CD14-positive monocyte (primary cell): ENCODE measurements at regions not wholly inside any gene's neighbourhood (a gene's known extent, or its start where the extent isn't known, plus 50 kb on each side); places are given as distances from the start of the nearest gene placed in this dataset.

ENCODE experiments used
- DNase-seq, 3 donors: peaks; one replicate each; pipeline ENCODE4 v3.0.0-alpha.2; 2011 to 2022
- H2AFZ ChIP-seq: 2 replicates; pipeline ENCODE4 v1.6.0; 2012; ENCODE audit warnings: mild to moderate bottlenecking, low read depth, low read length, inconsistent platforms; ENCODE audit not compliant: insufficient read depth, poor library complexity, severe bottlenecking
- H3K27ac ChIP-seq, 2 donors: 1 replicate in 1 of 2; 2 replicates in 1 of 2; pipeline ENCODE4 v1.5.1; 2012 to 2013; ENCODE audit warnings: low read length in 2 of 2, control low read depth in 1 of 2, inconsistent platforms in 1 of 2, low read depth in 1 of 2, mild to moderate bottlenecking in 1 of 2
- H3K27me3 ChIP-seq, 2 donors: one replicate each; pipeline versions ENCODE4 v1.6.0 to v1.6.1; 2011 to 2013; ENCODE audit warnings: low read length in 2 of 2; ENCODE audit not compliant: control insufficient read depth in 2 of 2, insufficient read depth in 2 of 2
- H3K36me3 ChIP-seq, 2 donors: replicated peaks in 1 of 2; 1 replicate in 1 of 2; 2 replicates in 1 of 2; pipeline versions ENCODE4 v1.5.1 to v1.6.1; 2012 to 2013; ENCODE audit warnings: low read length in 2 of 2, control low read depth in 1 of 2, inconsistent platforms in 1 of 2, mild to moderate bottlenecking in 1 of 2; ENCODE audit not compliant: insufficient read depth in 2 of 2, control insufficient read depth in 1 of 2
- H3K4me1 ChIP-seq, 2 donors: 1 replicate in 1 of 2; 2 replicates in 1 of 2; pipeline versions ENCODE4 v1.5.1 to v1.6.1; 2012 to 2013; ENCODE audit warnings: low read length in 2 of 2, control low read depth in 1 of 2, inconsistent platforms in 1 of 2, mild to moderate bottlenecking in 1 of 2, moderate library complexity in 1 of 2; ENCODE audit not compliant: insufficient read depth in 2 of 2, control insufficient read depth in 1 of 2
- H3K4me2 ChIP-seq: replicated peaks from 2 replicates; pipeline ENCODE3; 2012; ENCODE audit warnings: low read length, moderate library complexity, mild to moderate bottlenecking; ENCODE audit not compliant: poor library complexity, severe bottlenecking; ENCODE audit errors: extremely low read depth
- H3K4me3 ChIP-seq, 3 experiments: fragments of 200-600 bp in 1 of 3; sonication (generic) in 1 of 3; replicated peaks in 1 of 3; 1 replicate in 2 of 3; 2 replicates in 1 of 3; pipeline ENCODE4 v1.5.1; 2011 to 2013; ENCODE audit warnings: low read length in 3 of 3, mild to moderate bottlenecking in 3 of 3, control low read depth in 2 of 3, low read depth in 2 of 3, inconsistent platforms in 1 of 3, moderate library complexity in 1 of 3
- H3K79me2 ChIP-seq: 2 replicates; pipeline ENCODE4 v1.6.0; 2012; ENCODE audit warnings: mild to moderate bottlenecking, control low read depth, inconsistent platforms, low read length, moderate library complexity; ENCODE audit not compliant: insufficient read depth
- H3K9ac ChIP-seq: 2 replicates; pipeline ENCODE4 v1.6.0; 2017; ENCODE audit warnings: low read length, mild to moderate bottlenecking; ENCODE audit not compliant: insufficient read depth, poor library complexity, severe bottlenecking
- H3K9me3 ChIP-seq, 2 donors: replicated peaks in 1 of 2; 1 replicate in 1 of 2; 2 replicates in 1 of 2; pipeline versions ENCODE4 v1.5.1 to v1.6.1; 2012 to 2013; ENCODE audit warnings: low read length in 2 of 2, control low read depth in 1 of 2; ENCODE audit not compliant: control insufficient read depth in 1 of 2, insufficient read depth in 1 of 2
- H4K20me1 ChIP-seq: 2 replicates; pipeline ENCODE4 v1.6.0; 2012; ENCODE audit warnings: mild to moderate bottlenecking, low read length, control low read depth, moderate library complexity; ENCODE audit not compliant: insufficient read depth
- H3K27ac Mint-ChIP-seq, 7 donors: one replicate each; pipeline ENCODE4 v1.8.0; 2020; ENCODE audit warnings: mild to moderate bottlenecking in 7 of 7, mixed read lengths in 7 of 7, moderate library complexity in 6 of 7, inconsistent platforms in 2 of 7
- H3K27me3 Mint-ChIP-seq, 3 donors: one replicate each; pipeline ENCODE4 v1.8.0; 2021 to 2022; ENCODE audit warnings: low read depth in 3 of 3, mild to moderate bottlenecking in 3 of 3, mixed read lengths in 3 of 3, moderate library complexity in 3 of 3, inconsistent platforms in 1 of 3
- H3K36me3 Mint-ChIP-seq, 2 donors: one replicate each; pipeline ENCODE4 v1.8.0; 2020; ENCODE audit warnings: mixed read lengths in 2 of 2, inconsistent platforms in 1 of 2, mild to moderate bottlenecking in 1 of 2
- H3K4me1 Mint-ChIP-seq: one replicate; pipeline ENCODE4 v1.8.0; 2020; ENCODE audit warnings: mild to moderate bottlenecking, mixed read lengths
- H3K4me3 Mint-ChIP-seq, 2 donors: one replicate each; pipeline ENCODE4 v1.8.0; 2020; ENCODE audit warnings: mild to moderate bottlenecking in 2 of 2, mixed read lengths in 2 of 2, moderate library complexity in 1 of 2
- H3K9me3 Mint-ChIP-seq, 7 donors: one replicate each; pipeline ENCODE4 v1.8.0; 2020 to 2022; ENCODE audit warnings: mixed read lengths in 7 of 7, mild to moderate bottlenecking in 6 of 7, moderate library complexity in 6 of 7, inconsistent platforms in 2 of 7
- CTCF ChIP-seq: fragments of 200-600 bp; IDR thresholded peaks from one replicate; pipeline ENCODE4 v1.8.0; 2022; ENCODE audit warnings: antibody characterized with exemption, mild to moderate bottlenecking
- WGBS: methylation state at CpG from one replicate; pipeline ENCODE4 v1.1.5; 2013; ENCODE audit warnings: missing lambda C conversion rate; ENCODE audit not compliant: insufficient coverage; 5-methylcytosine and 5-hydroxymethylcytosine counted together
- intact Hi-C, 2 donors: fragments of 100-400 bp; cut with micrococcal nuclease; formaldehyde crosslinking; loops; one replicate each; pipeline versions ENCODE4 v1.15.0 to v1.15.1; 2023

- H3K4me3 Mint-ChIP-seq: no peak overlapping the region
- H3K27ac Mint-ChIP-seq: no peak overlapping the region
- no peaks in the 10 kb centered on the region for H3K36me3 Mint-ChIP-seq
- no peaks in the 10 kb centered on the region for H3K27me3 ChIP-seq
- no peaks in the 10 kb centered on the region for H3K4me1 ChIP-seq
- no CpG with 5 or more reads among the region's 3 CpGs for WGBS
- H3K27ac ChIP-seq: no peak overlapping the region
- no peaks in the 10 kb centered on the region for H3K4me1 Mint-ChIP-seq
- no peak for DNase-seq
- no peak overlapping the region for H3K4me3 ChIP-seq
- no peaks in the 10 kb centered on the region for H3K36me3 ChIP-seq
- H3K9me3 Mint-ChIP-seq: peaks cover 1 to 19% (median 6%) of the 10 kb centered on the region in 7 donors
- no peak overlapping the region for H2AFZ ChIP-seq
- H3K4me2 ChIP-seq: no peak overlapping the region
- no peaks in the 10 kb centered on the region for H4K20me1 ChIP-seq
- no peak overlapping the region for H3K9ac ChIP-seq
- no peaks in the 10 kb centered on the region for H3K79me2 ChIP-seq
- intact Hi-C loops: no loop called here
- no peak for TF ChIP-seq CTCF
- peaks cover 0 to 8% of the 10 kb centered on the region in 2 donors for H3K9me3 ChIP-seq
- H3K27me3 Mint-ChIP-seq: peaks cover 0 to 2% (median 0%) of the 10 kb centered on the region in 3 donors
These were observed 482.1 kb downstream of the OCA2 start for GRCh38 chr15:27617013-27617412.

- WGBS: 78% methylated on average over 3 of the region's 3 CpGs
- H2AFZ ChIP-seq: no peak overlapping the region
- intact Hi-C loops: no loop called here
- Mint-ChIP-seq H3K4me1 (no peaks in the 10 kb centered on the region), H3K4me3 (no peak overlapping the region), H3K36me3 (no peaks in the 10 kb centered on the region), H3K9me3 (peaks cover 3 to 29% (median 18%) of the 10 kb centered on the region in 7 donors), H3K27me3 (no peaks in the 10 kb centered on the region), H3K27ac (no peak overlapping the region)
- H3K4me3 ChIP-seq: no peak overlapping the region
- no peak for DNase-seq
- H3K9me3 ChIP-seq: peaks cover 18 to 29% of the 10 kb centered on the region in 2 donors
- no peaks in the 10 kb centered on the region for H3K4me1 ChIP-seq
- no peak for TF ChIP-seq CTCF
- no peak overlapping the region for H3K27ac ChIP-seq
- no peak overlapping the region for H3K4me2 ChIP-seq
- H3K27me3 ChIP-seq: no peaks in the 10 kb centered on the region
- H3K9ac ChIP-seq: no peak overlapping the region
- H3K79me2 ChIP-seq: no peaks in the 10 kb centered on the region
- H3K36me3 ChIP-seq: no peaks in the 10 kb centered on the region
- no peaks in the 10 kb centered on the region for H4K20me1 ChIP-seq
These were observed 490.9 kb downstream of the OCA2 start for GRCh38 chr15:27608248-27608647.
